ENCODE measurements at regions not wholly inside any gene's neighbourhood (a gene's known extent, or its start where the extent isn't known, plus 50 kb on each side); places are given as distances from the start of the nearest gene placed in this dataset.
"Not testable (repeated sequence)": the region's sequence is repeated elsewhere in the genome, so short reads cannot be mapped to it uniquely, and the experiment has no call there.

GRCh38 chr3:72085036-72085435 is 300.1 kb upstream of the PROK2 start:
- DNase-seq (ENCODE audit: low spot score): no peak

DNA sequence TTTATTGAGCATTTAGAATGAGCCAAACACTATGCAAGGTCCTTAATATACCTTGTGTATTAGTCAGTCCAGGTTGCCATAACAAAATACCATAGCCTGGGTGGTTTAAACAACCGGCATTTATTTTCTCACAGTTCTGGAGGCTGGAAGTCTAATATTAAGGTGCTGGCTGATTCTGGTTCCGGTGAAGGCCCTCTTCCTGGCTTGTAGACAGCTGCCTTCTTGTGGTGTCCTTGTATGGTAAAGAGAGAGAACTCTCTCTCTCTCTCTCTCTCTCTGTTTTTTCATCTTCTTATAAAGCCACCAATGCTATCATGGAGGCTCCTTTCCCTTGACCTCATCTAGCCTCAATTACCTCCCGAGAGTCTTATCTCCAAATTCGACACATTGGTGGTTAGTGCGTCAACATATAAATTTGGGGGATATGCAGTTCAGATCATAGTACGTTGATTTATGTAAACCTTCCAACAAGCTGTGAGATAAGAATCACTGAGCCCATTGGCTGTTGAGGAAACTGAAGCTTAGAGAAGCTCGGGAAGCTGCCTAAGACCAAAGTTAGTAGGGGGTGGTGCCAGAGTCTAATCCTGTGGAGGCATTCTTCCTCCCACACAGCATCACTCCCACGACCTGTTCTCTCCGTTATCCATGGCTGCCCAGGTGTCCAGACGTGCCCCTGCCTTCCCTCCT is 298.0 kb upstream of the PROK2 start:
- no peak for DNase-seq (ENCODE audit: low spot score)

DNA sequence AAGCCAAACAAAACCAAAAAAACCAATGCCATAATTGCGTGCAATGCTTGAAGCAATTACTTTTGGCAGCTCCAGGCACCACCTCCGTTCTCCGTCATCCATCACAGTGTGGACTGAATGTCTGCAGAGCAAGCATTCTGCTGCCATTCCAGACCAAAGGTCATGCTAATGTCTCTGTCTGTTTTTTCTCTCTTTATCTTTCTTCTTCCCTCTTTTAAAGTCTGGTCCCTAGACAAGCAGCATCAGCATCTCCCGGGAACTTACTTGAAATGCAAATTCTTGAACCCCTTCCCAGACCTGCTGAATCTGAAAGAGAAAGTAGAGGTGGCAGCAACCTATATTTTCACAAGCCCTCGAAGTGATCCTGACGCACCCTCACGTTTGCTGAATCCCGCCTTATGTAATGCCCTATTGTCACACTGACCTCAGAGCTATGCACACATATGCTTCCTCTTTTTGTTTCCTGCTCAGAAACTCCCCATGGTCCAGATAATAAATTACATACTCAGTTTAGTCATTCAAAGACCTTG is 297.3 kb upstream of the PROK2 start:
- peak; percentile 32 for DNase-seq (ENCODE audit: low spot score)

DNA sequence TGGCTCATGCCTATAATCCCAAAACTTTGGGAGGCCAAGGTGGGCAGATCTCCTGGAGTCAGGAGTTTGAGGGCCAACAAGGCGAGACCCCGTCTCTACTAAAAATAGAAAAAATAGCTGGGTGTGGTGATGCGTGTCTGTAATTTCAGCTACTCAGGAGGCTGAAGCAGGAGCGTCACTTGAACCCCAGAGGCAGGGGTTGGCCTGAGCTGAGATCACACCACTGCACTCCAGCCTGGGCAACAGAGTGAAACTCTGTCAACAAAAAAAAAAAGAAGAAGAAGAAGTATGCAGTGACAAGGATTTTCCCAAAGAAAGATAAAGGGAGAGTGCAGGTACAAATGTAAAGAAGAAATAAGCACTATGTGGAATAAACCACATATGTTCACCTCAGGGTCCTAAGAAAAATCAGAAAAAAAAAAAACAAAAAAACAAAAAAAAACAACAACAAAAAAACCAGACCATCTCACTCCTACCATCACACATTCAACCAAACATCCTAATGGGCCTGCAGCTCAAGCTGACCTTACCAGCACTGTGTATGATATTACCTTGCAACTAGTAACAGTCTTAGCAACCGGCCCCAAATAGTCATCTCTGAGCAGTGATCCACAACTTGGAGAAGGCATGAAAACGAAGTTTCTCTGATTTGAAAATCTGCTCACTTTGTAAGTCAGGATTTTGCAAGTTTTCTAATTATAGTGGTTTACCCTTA is 296.7 kb upstream of the PROK2 start:
- DNase-seq (ENCODE audit: low spot score): no peak

GRCh38 chr3:72080800-72081199 is 295.9 kb upstream of the PROK2 start:
- DNase-seq (ENCODE audit: low spot score): no peak

GRCh38 chr3:72080095-72080494 is 295.1 kb upstream of the PROK2 start:
- no peak for DNase-seq (ENCODE audit: low spot score)

DNA sequence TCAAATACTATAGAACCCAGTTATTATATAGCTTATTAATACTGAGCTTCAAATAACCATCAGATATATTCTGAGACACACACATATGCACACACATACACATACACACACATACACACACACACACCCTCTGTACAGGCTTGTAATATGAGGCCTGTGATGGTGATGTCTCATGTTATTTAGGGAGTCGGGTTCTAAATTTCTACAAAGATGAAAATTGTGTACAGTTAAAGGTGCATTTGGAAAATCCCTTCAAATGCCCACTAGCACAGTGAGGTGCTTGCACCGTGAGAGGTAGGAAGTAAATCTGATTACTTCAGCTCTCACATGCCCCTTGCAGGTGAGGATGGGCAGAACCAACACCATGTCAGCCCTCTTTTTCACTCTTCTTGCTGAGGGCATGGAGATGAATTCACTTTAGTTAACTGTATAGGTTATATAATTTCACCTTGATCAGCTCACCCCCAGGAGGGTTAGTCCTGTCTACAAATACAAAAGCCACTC is 294.5 kb upstream of the PROK2 start:
- DNase-seq (ENCODE audit: low spot score): no peak

- DNase-seq (ENCODE audit: low spot score): no peak
Observed at GRCh38 chr3:72078676-72079368, 293.9 kb upstream of the PROK2 start.

DNA sequence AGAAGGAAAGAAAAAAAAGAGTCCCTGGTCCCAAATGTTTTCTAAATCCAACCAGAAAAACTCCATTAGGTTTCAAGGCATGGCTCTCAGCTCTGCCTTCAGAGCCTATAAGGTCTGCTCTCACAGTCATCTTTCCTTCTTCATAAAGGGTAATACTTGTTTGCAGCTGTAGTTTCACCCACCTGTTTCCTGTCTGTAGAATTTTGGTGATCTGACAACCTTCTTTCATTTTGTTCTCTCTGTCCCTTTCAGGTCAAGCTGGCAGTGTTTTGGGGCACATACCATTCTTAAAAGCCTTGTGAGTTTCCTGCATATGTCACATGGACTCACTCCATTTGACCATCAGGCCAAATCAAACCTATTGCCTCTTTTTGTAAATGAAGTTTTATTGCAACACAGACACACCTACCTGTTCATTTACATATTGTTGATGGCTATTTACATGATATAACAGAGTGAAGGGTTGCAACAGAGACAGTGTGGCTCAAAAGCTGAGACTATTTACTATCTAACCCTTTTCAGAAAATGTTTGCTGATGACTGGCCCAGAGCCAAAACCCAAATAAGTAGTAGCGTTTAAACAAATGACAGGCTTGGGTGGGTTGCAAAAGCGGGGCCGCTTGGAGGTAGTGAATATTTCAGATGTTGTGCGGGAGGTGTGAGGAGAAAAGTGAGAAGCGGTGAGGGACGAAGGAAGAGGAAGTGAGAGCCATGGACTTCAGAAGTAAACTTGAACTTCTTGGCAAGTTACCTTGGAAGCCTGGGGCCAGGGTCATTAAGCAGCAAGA is 292.7 kb upstream of the PROK2 start:
- no peak for DNase-seq (ENCODE audit: low spot score)

DNA sequence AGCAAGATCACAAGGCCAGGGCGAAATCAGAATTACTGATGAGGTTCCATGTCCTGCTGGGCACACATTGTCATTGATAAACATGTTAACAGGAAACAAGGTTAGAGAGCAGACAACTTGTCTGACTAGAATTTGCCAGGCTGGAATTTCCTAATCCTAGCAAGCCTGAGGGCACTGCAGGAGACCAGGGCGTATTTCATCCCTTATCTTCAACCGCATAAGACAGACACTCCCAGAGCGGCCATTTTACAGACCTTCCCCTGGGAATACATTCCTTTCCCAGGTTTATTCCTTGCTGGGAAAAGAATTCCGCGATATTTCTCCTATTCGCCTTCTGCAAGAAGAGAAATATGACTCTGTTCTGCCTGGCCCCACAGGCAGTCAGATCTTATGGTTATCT is 290.9 kb upstream of the PROK2 start:
- DNase-seq (ENCODE audit: low spot score): not testable (repeated sequence)

DNA sequence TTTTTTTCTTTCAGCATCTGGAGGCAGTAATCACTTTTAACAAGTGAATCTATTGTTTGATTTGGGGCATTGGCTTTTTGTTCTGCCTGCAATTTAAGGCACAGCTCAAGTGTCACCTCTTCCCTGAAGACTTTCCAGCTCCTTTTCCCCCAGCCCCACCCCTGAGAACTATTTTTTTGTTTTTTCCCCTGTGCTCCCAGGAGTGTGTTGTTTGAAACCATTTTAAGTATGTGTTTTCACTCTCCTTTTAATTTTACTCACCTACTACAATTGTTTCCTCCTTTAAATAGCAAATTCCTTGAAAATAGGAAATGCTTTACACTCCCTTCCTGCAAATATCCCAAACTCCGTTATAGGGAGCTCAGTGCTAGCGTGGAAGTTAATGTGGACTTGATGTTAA is 286.7 kb upstream of the PROK2 start:
- DNase-seq (ENCODE audit: low spot score): no peak

DNA sequence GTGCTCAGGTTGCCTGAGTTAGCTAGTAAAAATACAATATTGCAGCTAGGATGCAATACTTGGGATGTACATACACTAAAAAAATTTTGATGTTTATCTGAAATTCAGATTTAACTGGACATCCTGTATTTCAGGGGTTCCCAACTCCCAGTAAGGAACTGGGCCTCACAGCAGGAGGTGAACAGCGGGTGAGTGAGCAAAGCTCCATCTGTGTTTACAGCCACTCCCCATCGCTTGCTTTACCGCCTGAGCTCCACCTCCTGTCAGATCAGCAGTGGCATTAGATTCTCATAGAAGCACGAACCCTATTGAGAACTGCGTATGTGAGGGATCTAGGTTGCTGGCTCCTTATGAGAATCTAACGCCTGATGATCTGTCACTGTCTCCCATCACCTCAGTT is 285.1 kb upstream of the PROK2 start:
- no peak for DNase-seq (ENCODE audit: low spot score)

DNA sequence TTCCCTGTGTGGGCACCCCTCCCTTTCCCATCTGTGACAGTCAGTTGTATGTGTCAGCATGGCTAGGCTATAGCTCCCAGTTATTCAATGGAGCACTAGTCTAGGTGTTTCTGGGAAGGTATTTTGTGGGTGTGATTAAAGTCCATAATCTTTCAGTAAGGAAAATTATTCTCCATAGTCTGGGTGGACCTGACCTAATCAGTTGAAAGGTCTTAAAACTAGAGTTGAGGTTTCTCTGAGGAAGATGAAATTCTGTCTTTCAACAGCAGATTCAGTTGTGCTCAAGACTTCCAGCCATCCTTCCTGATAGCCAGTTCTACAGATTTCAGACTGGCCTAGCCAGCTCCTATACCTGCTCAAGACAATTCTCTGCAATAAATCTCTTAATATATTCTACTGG is 284.6 kb upstream of the PROK2 start:
- DNase-seq (ENCODE audit: low spot score): no peak

GRCh38 chr3:72068621-72069020 is 283.7 kb upstream of the PROK2 start:
- no peak for DNase-seq (ENCODE audit: low spot score)

GRCh38 chr3:72067721-72068120 is 282.8 kb upstream of the PROK2 start:
- no peak for DNase-seq (ENCODE audit: low spot score)

DNA sequence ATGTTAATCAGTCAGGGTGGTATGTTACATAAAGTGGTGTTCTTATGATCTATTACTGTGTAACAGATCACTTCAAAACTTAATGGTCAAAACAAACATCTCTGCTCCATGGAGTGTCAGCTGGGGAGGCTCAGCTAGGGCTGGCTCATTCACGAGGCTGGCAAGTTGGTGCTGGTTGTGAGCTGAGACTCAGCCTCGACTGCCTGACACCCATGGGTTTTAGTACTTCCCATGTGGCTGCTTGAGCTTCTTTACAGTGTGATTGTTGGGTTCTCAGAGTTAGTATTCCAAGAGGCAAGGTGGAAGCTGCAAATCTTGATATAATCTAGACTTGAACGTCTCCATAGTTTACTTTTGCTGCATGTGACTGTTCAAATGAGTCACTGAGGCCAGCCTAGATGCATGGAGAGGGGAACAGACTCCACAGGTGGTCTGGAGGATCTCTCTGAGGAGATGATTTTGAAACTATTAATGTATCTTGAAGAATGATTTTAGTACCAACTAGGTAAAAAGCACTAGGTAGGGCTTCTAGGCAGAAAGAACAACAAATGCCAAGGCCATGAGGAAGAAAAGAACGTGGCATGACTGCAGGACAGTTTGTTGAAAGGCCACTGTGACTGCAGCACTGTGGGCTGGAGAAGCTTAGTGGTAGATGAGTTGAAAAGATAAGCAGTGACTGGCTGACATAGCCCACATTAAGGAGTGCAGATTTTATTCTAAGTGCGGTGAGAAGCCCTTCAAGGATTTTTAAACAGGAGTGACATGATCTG is 281.1 kb upstream of the PROK2 start:
- no peak for DNase-seq (ENCODE audit: low spot score)

DNA sequence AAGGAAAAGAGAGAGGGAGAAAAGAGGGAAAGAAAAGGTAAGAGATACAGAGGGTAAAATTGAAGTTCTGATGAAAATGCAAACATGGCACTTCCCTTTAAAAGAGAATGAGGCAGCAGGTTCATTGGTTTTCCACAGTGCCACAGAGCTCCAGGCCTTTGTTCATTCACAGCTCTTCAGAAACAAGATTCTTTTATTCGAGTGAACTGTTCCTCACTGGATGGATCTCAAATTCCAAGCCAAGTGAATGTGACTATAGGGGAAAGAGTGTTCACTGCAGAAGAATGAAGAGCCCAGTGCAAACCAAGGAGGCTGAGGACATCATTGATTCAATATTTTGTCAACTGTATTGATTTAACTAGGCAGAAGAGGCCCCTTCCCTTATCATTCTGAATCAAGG is 280.3 kb upstream of the PROK2 start:
- peak; percentile 93 for DNase-seq (ENCODE audit: low spot score)

DNA sequence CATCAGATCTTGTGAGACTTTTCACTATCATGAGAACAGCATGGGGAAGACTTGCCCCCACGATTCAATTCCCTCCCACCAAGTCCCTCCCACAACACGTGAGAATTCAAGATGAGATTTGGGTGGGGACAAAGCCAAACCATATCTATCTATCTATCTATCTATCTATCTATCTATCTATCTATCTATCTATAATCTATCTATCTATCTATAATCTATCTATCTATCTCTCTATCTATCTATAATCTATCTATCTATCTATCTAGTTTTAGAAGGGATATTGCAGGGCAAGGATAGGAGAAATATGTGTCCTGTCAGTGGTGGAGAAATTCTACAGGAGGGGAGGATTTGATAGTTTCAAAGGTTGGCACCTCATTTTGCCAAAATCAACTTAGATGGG is 279.8 kb upstream of the PROK2 start:
- not testable (repeated sequence) for DNase-seq (ENCODE audit: low spot score)

DNA sequence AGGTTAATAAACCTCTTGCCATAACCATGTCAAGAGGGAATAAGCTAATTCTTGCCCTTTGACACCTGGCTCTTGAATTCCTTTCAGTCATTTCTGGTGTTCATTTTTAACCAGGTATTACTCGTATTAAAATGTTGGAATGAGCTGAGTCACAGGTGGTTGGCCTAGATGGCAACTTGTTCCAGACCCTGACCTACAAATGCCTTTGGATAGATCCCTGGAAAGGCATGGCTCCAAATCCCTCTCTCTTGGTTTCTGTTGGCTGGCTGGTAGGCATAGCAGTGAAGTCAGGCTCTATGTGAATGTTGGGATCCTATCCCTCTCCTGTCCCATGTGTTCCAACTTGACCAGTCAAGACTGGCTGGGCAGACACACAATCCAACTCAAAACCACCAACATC is 277.1 kb upstream of the PROK2 start:
- no peak for DNase-seq (ENCODE audit: low spot score)

DNA sequence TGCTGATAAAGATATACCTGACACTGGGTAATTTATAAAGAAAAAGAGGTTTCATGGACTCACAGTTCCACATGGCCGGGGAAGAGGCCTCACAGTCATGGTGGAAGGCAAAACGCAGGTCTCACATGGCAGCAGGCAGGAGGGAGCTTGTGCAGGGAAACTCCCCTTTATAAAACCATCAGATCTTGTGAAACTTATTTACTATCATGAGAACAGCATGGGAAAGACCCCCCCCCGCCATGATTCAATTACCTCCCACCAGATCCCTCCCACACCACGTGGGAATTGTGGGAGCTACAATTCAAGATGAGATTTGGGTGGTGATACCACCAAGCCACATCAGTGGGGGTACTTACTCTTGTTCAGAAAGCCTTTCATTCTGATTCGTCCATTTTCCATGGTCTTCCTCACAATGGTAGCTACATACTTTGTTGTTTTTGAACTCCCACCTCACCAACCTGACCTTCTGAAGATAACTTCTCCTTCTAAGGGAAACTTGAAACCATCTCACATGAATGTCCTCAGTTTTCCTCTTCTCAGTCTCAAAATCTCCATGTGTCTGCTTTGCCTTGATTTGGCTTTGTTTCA is 275.6 kb upstream of the PROK2 start:
- no peak for DNase-seq (ENCODE audit: low spot score)

Measured in pons (tissue), 1 donor.